AG10803 (cell line): ENCODE measurements at regions not wholly inside any gene's neighbourhood (a gene's known extent, or its start where the extent isn't known, plus 50 kb on each side); places are given as distances from the start of the nearest gene placed in this dataset.

Experiments used
- DNase-seq: peaks from one replicate; pipeline ENCODE4 v3.0.0; 2010; ENCODE audit warnings: low read depth
- H3K4me3 ChIP-seq: 2 replicates; pipeline ENCODE4 v1.5.1; 2011; ENCODE audit warnings: mild to moderate bottlenecking, low read length, control low read depth
- TF ChIP-seq, protein P1 (sequence below): conservative IDR thresholded peaks from 2 replicates; pipeline ENCODE4 v1.5.1; 2011; ENCODE audit warnings: mild to moderate bottlenecking, low read length, control low read depth, inconsistent platforms

DNA sequence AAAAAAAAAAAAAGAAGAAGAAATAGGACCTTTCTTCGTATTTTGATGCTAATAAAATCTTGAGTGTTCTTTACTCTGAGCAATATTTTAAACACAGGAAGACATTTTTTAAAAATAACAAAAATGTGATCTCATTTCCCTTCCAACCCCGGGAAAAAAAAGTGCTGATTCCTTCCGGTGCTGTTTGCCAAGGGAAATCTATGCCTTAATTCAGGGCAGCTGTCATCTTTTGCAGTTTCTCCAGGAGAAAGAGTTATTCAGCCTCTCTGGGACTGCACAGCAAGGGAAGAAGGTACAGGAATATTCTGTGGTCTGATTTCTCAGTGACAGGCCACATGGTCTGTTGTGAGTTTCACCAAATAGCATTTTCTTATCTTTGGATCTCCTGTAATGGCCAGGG is 291.9 kb upstream of the IRX1 start:
- H3K4me3 ChIP-seq, result no peak overlapping the region
- TF ChIP-seq, protein P1, sequence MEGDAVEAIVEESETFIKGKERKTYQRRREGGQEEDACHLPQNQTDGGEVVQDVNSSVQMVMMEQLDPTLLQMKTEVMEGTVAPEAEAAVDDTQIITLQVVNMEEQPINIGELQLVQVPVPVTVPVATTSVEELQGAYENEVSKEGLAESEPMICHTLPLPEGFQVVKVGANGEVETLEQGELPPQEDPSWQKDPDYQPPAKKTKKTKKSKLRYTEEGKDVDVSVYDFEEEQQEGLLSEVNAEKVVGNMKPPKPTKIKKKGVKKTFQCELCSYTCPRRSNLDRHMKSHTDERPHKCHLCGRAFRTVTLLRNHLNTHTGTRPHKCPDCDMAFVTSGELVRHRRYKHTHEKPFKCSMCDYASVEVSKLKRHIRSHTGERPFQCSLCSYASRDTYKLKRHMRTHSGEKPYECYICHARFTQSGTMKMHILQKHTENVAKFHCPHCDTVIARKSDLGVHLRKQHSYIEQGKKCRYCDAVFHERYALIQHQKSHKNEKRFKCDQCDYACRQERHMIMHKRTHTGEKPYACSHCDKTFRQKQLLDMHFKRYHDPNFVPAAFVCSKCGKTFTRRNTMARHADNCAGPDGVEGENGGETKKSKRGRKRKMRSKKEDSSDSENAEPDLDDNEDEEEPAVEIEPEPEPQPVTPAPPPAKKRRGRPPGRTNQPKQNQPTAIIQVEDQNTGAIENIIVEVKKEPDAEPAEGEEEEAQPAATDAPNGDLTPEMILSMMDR, result no peak
- DNase-seq, result peak; percentile 36

DNA sequence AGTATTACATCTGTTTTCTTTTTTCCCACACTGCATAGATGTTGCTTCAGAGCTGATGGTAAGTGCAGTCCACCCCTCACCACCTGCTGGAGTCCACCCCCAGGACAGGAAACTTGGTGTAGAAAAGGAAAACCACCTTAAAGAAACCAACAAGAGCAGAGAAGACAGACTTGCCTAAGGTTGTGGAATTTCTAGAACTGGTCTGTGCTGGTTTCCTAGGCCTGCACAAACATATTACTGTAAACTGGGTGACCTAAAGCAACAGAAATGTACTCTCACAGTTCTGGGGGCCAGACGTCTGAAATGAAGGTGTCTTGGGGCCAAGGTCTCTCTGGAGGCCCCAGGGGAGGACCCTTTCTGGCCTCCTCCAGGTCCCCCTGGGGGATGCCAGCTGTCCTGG is 293.4 kb upstream of the IRX1 start:
- DNase-seq, result no peak
- TF ChIP-seq, protein P1, result no peak
- no peak overlapping the region for H3K4me3 ChIP-seq

DNA sequence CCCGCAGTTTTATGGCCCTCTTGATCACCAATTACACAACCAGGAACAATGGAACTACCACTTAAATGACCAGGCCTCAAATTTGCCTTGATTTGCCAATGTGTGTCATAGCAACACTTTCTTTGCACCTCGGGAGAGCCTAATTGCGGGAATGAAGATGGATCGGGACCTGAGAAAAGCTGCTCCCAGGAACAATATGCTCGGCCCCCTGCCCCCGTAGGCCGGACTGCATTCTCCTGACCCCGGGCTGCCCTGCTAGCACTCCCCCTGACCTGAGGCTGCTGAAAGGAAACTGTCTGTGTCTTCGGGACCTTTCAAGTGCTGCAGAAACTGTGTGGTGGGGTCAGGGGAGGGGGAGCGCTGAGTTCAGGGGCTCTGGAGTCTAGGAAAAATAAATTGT is 294.3 kb upstream of the IRX1 start:
- TF ChIP-seq, protein P1, result no peak
- no peak for DNase-seq
- no peak overlapping the region for H3K4me3 ChIP-seq

DNA sequence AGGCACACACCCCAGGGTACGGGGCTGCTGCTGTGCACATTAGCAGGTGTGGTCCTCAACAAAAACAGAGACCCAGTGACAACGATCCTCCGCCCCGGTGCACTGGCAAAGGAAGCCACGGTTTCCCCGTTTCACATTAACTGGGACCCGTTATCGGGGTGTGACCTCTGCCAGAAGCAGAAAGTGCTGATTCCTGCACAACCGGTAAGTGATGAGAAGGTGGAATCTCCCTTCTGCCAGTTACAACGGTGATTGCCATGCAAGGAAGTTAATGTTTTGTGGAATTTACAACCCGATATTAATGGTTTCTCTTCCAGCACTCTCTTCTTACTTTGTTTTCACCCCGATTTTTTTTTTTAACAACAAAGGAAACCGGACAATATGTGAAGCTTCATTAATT is 294.9 kb upstream of the IRX1 start:
- TF ChIP-seq, protein P1, result no peak
- no peak for DNase-seq
- no peak overlapping the region for H3K4me3 ChIP-seq

DNA sequence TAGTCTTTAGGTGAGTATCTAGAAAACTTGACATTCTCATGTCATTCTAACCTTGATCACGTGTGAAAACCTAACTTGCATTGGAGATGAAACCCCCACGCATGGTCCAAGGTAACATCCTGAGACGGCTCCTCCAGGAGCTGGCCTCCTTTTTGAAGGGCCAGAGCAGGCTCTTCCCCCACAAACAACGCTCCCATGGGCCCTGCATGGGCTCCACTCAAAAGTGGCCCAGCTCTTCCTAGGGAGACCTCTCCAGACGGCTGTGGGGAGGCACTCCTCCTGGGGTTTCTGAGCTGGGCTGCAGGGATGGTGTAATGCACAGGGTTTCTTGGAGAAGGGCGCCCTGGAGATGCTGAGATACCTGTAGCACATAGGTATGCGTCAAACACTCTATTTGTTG is 296.2 kb upstream of the IRX1 start:
- DNase-seq, result no peak
- H3K4me3 ChIP-seq, result no peak overlapping the region
- TF ChIP-seq, protein P1, result no peak

DNA sequence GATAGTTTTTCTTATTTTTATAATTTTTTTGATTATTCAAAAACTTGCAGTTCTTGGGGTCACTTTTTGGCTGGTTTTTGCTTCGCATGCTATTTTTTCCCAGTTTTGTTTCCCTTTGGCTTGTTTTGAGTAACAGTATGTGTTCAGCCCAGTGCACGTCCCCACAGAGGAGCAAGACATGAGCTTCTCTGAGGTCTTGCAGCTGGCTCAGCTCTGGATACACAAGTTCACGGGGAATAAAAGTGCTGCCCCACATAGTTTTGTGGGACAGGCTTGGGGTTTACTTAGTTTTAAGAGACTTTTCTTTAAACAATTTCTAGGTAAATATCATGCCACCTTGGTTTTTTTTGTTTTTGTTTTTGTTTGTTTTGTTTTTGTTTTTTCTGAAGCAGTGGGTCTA is 297.8 kb upstream of the IRX1 start:
- no peak overlapping the region for H3K4me3 ChIP-seq

DNA sequence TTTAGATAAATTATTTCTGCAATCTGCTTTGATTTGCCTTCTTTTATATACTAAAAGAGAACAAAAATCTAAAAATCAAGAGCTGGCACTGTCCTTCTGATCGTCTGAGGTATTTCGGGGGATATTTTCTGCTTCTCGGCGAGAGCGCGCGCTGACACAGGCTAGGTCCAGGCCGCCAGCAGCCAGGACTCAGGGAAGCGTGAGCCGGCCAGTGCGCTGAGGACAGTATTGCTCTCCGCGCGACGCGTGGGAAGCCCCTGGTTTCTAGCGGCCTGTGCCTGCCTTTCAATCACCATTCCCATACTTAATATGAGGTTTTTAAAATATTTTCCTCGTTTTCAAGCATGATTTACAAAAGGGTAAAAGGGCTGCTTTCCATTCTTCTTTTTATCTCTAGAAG is 307.3 kb upstream of the IRX1 start:
- DNase-seq, result no peak
- TF ChIP-seq, protein P1, result no peak
- H3K4me3 ChIP-seq, result no peak overlapping the region

More for the DNA sequence above, 297.8 kb upstream of the IRX1 start:
- DNase-seq, result no peak
- TF ChIP-seq, protein P1, result no peak
